ENCODE measurements at regions not wholly inside any gene's neighbourhood (a gene's known extent, or its start where the extent isn't known, plus 50 kb on each side); places are given as distances from the start of the nearest gene placed in this dataset.
"Not testable (repeated sequence)": the region's sequence is repeated elsewhere in the genome, so short reads cannot be mapped to it uniquely, and the experiment has no call there.

DNA sequence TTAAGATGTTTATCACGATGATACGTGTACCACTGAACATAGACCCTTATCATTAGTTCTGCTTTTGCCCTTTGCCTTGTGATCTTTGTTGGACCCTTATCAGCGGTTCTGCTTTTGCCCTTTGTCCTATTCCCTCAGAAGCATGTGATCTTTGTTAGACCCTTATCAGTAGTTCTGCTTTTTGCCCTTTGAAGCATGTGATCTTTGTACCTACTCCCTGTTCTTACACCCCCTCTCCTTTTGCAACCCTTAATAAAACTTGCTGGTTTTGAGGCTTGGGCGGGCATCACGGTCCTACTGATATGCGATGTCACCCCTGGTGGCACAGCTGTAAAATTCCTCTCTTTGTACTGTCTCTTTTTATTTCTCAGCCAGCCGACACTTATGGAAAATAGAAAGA, 117.0 kb downstream of the SDHAF3 start:
- H3K9me2 ChIP-seq (replicated peaks; ENCODE audit: insufficient read depth, low read length); H4K20me1 ChIP-seq (ENCODE audit: insufficient read depth, low read depth, low read length); H3K79me2 ChIP-seq (ENCODE audit: low read length); H3K36me3 ChIP-seq (ENCODE audit: insufficient read depth, low read length); H3K9ac ChIP-seq (ENCODE audit: low read length); DNase-seq; H2AFZ ChIP-seq (ENCODE audit: low read length); H3K4me1 ChIP-seq (ENCODE audit: low read length); H3K27me3 ChIP-seq (ENCODE audit: low read length); H3K4me2 ChIP-seq (ENCODE audit: low read depth, low read length, poor library complexity, severe bottlenecking); H3K4me3 ChIP-seq (ENCODE audit: low read length); H3K9me3 ChIP-seq (ENCODE audit: low read length); H3K27ac ChIP-seq (ENCODE audit: low read length): not testable (repeated sequence)

DNA sequence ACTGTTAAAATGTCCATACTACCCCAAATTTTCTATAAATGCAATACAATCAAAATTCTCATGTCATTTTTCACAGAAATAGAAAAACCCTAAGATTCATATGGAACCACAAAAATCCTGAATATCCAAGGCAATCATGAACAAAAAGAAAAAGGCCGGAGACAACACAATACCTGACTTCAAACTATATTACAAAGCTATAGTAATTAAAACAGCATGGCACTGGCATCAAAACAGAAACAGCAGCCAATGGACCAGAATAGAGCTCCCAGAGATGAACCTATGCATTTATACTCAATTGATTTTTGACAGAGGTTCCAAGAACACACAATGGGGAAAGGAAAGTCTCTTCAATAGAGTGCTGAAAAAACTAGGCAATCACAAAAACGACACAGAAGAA, 128.8 kb downstream of the SDHAF3 start:
- DNase-seq, result no peak
- H3K36me3 ChIP-seq (ENCODE audit: insufficient read depth, low read length), result no peaks in the 10 kb centered on the region
- H3K27ac ChIP-seq (ENCODE audit: low read length), result no peak overlapping the region
- H2AFZ ChIP-seq (ENCODE audit: low read length), result no peak overlapping the region
- H3K4me2 ChIP-seq (ENCODE audit: low read depth, low read length, poor library complexity, severe bottlenecking), result no peak overlapping the region
- H3K9ac ChIP-seq (ENCODE audit: low read length), result no peak overlapping the region
- peaks cover 4% of the 10 kb centered on the region for H3K4me1 ChIP-seq (ENCODE audit: low read length)
- no peak overlapping the region for H3K4me3 ChIP-seq (ENCODE audit: low read length)
- H3K27me3 ChIP-seq (ENCODE audit: low read length), result no peaks in the 10 kb centered on the region
- H4K20me1 ChIP-seq (ENCODE audit: insufficient read depth, low read depth, low read length), result no peaks in the 10 kb centered on the region
- no peaks in the 10 kb centered on the region for H3K9me2 ChIP-seq (replicated peaks; ENCODE audit: insufficient read depth, low read length)
- no peaks in the 10 kb centered on the region for H3K79me2 ChIP-seq (ENCODE audit: low read length)
- no peaks in the 10 kb centered on the region for H3K9me3 ChIP-seq (ENCODE audit: low read length)

DNA sequence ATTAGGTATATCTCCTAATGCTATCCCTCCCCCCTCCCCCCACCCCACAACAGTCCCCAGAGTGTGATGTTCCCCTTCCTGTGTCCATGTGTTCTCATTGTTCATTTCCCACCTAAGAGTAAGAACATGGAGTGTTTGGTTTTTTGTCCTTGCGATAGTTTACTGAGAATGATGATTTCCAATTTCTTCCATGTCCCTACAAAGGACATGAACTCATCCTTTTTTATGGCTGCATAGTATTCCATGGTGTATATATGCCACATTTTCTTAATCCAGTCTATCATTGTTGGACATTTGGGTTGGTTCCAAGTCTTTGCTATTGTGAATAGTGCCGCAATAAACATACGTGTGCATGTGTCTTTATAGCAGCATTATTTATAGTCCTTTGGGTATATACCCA, 140.7 kb downstream of the SDHAF3 start:
- H3K36me3 ChIP-seq (ENCODE audit: insufficient read depth, low read length), result not testable (repeated sequence)

DNA sequence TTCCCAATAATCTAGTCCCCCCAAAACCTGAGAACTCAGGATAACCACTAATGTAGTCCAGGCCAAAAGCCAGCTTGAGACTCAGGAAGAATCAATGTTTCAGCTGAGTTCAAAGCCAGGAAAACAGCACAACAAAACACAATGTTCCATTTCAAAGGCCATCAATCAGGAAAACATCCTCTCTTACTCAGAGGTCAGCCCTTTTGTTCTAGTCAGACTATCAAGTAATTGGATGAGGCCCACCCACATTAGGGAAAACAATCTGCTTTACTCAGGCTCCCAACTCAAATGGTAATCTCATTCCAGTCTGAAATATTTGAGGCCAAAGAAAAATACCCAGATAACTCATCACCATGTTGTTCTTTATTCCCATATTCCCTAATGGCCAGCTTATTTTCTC, 152.2 kb downstream of the SDHAF3 start:
- H3K9ac ChIP-seq (ENCODE audit: low read length), result no peak overlapping the region
- no peaks in the 10 kb centered on the region for H3K9me3 ChIP-seq (ENCODE audit: low read length)
- no peak overlapping the region for H3K4me2 ChIP-seq (ENCODE audit: low read depth, low read length, poor library complexity, severe bottlenecking)
- no peaks in the 10 kb centered on the region for H3K36me3 ChIP-seq (ENCODE audit: insufficient read depth, low read length)
- no peak for DNase-seq
- no peaks in the 10 kb centered on the region for H3K9me2 ChIP-seq (replicated peaks; ENCODE audit: insufficient read depth, low read length)
- no peak overlapping the region for H3K4me3 ChIP-seq (ENCODE audit: low read length)
- no peaks in the 10 kb centered on the region for H4K20me1 ChIP-seq (ENCODE audit: insufficient read depth, low read depth, low read length)
- no peak overlapping the region for H3K27ac ChIP-seq (ENCODE audit: low read length)
- H3K27me3 ChIP-seq (ENCODE audit: low read length), result no peaks in the 10 kb centered on the region
- H3K4me1 ChIP-seq (ENCODE audit: low read length), result no peaks in the 10 kb centered on the region
- no peaks in the 10 kb centered on the region for H3K79me2 ChIP-seq (ENCODE audit: low read length)
- no peak overlapping the region for H2AFZ ChIP-seq (ENCODE audit: low read length)

More for the DNA sequence above, 140.7 kb downstream of the SDHAF3 start:
- not testable (repeated sequence) for H3K79me2 ChIP-seq (ENCODE audit: low read length); H3K4me1 ChIP-seq (ENCODE audit: low read length); H3K9me3 ChIP-seq (ENCODE audit: low read length); H3K27me3 ChIP-seq (ENCODE audit: low read length); H2AFZ ChIP-seq (ENCODE audit: low read length); H3K27ac ChIP-seq (ENCODE audit: low read length); H4K20me1 ChIP-seq (ENCODE audit: insufficient read depth, low read depth, low read length); H3K9me2 ChIP-seq (replicated peaks; ENCODE audit: insufficient read depth, low read length); H3K9ac ChIP-seq (ENCODE audit: low read length); H3K4me3 ChIP-seq (ENCODE audit: low read length); DNase-seq; H3K4me2 ChIP-seq (ENCODE audit: low read depth, low read length, poor library complexity, severe bottlenecking)

DNA sequence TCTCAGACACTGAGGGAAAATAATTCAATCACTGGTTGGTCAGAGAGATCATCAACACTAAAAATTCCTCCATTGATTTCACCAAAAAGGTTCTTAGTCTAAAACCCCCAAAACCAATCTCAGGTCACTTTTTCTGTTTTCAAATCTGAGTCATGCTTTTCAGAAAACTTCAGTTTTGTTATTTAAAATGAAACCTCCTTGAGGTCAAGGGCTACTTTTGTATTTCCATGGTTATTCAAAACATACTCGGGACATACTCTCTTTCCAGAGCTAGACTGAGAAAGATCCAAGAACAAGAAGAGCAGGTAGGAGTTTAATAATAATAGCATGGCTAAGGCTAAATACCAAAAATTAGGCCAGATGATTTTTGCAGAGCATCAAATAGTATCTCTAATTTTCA, 152.8 kb downstream of the SDHAF3 start:
- no peak overlapping the region for H3K4me2 ChIP-seq (ENCODE audit: low read depth, low read length, poor library complexity, severe bottlenecking)
- no peaks in the 10 kb centered on the region for H3K36me3 ChIP-seq (ENCODE audit: insufficient read depth, low read length)
- no peaks in the 10 kb centered on the region for H4K20me1 ChIP-seq (ENCODE audit: insufficient read depth, low read depth, low read length)
- H3K4me1 ChIP-seq (ENCODE audit: low read length), result no peaks in the 10 kb centered on the region
- H3K9ac ChIP-seq (ENCODE audit: low read length), result no peak overlapping the region
- DNase-seq, result no peak
- no peaks in the 10 kb centered on the region for H3K9me2 ChIP-seq (replicated peaks; ENCODE audit: insufficient read depth, low read length)
- H3K79me2 ChIP-seq (ENCODE audit: low read length), result no peaks in the 10 kb centered on the region
- no peaks in the 10 kb centered on the region for H3K9me3 ChIP-seq (ENCODE audit: low read length)
- no peak overlapping the region for H2AFZ ChIP-seq (ENCODE audit: low read length)
- no peak overlapping the region for H3K4me3 ChIP-seq (ENCODE audit: low read length)
- H3K27ac ChIP-seq (ENCODE audit: low read length), result no peak overlapping the region
- no peaks in the 10 kb centered on the region for H3K27me3 ChIP-seq (ENCODE audit: low read length)

DNA sequence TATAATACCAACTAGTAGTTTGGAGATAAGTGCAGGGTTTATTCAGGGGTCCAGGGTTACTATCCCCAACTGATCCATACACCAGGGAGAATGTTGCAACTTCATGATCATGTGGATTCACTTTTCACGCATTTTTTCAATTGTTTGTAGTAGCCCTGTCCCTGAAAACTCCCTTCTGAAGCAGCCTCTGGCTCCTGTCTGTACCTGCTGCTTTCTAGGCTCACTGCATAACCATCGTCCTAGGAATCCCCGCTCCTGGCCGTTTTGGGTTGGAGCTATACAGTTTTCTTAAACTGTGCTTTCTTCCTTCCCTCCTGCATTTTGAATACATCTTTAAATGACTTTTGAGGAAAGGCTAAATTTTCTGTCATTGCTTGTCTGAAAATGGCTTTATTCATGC, 154.1 kb downstream of the SDHAF3 start:
- Histone ChIP-seq H3K27me3 (ENCODE audit: low read length) (no peaks in the 10 kb centered on the region), H3K9ac (ENCODE audit: low read length) (no peak overlapping the region), H3K9me3 (ENCODE audit: low read length) (no peaks in the 10 kb centered on the region), H3K27ac (ENCODE audit: low read length) (no peak overlapping the region), H2AFZ (ENCODE audit: low read length) (no peak overlapping the region), H3K79me2 (ENCODE audit: low read length) (no peaks in the 10 kb centered on the region), H3K4me2 (ENCODE audit: low read depth, low read length, poor library complexity, severe bottlenecking) (no peak overlapping the region), H3K4me3 (ENCODE audit: low read length) (no peak overlapping the region), H3K36me3 (ENCODE audit: insufficient read depth, low read length) (no peaks in the 10 kb centered on the region), H3K4me1 (ENCODE audit: low read length) (no peaks in the 10 kb centered on the region), H3K9me2 (replicated peaks; ENCODE audit: insufficient read depth, low read length) (no peaks in the 10 kb centered on the region), H4K20me1 (ENCODE audit: insufficient read depth, low read depth, low read length) (no peaks in the 10 kb centered on the region)
- DNase-seq, result no peak

DNA sequence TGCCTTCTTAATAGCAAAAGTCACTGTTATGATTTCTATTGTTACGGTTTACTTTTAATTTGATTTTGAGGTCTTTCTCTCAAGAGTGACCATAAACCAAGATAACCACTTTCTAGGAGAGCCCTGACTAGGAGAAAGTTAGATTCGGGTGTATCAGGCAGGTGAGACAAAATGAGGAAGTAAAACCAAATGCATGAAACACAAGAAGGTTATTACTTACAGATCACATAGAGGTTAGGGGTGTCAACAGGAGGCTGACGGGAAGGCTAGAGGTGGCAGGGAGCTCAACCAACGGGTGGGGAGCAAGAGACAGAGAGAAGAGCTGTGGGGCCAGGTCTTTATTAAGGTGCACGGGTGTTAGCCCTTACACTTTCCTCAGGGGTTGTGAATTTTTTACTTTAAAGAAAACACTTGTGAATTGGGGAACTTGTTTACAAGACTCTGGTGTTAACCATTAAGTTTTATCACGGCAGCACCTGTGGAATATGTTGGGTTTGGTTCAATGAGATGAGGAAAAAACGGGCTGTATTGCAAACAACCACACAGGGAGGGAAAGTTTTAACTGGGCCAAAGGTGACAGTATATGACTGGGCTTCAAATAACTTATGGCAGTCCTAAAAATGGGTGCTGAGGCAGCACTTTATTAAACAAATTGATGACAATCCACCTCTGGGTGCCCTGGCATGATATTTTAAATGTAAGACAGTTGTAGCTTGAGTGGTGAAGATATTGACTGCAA, 154.9 kb downstream of the SDHAF3 start:
- Histone ChIP-seq H3K27me3 (ENCODE audit: low read length) (no peaks in the 10 kb centered on the region), H3K4me2 (ENCODE audit: low read depth, low read length, poor library complexity, severe bottlenecking) (no peak overlapping the region), H2AFZ (ENCODE audit: low read length) (no peak overlapping the region), H3K9ac (ENCODE audit: low read length) (no peak overlapping the region), H3K9me3 (ENCODE audit: low read length) (no peaks in the 10 kb centered on the region), H4K20me1 (ENCODE audit: insufficient read depth, low read depth, low read length) (no peaks in the 10 kb centered on the region), H3K4me1 (ENCODE audit: low read length) (no peaks in the 10 kb centered on the region), H3K36me3 (ENCODE audit: insufficient read depth, low read length) (no peaks in the 10 kb centered on the region), H3K27ac (ENCODE audit: low read length) (no peak overlapping the region), H3K4me3 (ENCODE audit: low read length) (no peak overlapping the region), H3K79me2 (ENCODE audit: low read length) (no peaks in the 10 kb centered on the region), H3K9me2 (replicated peaks; ENCODE audit: insufficient read depth, low read length) (no peaks in the 10 kb centered on the region)
- DNase-seq, result peak; percentile 47

DNA sequence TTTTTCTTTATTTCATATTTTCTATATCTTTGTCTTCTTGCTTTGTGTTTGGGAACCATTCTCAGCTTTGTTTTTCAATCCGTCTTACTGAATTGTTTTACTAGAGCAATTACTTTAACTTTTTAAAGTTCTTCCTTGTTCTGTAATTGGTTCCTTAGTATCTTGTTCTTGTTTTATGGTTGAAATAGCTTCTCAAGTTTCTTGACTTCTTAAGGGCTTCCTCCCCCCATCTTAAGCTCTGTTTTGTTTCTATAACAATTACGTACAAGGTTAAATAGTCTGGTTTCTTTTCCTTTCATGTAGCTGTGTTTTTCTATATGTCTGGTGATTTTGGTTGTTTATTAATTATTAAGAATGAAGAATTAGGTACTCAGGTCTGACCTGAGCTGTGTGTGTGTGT, 158.0 kb downstream of the SDHAF3 start:
- no peak for DNase-seq
- Histone ChIP-seq H3K4me2 (ENCODE audit: low read depth, low read length, poor library complexity, severe bottlenecking) (no peak overlapping the region), H3K4me1 (ENCODE audit: low read length) (no peaks in the 10 kb centered on the region), H3K9ac (ENCODE audit: low read length) (no peak overlapping the region), H3K9me3 (ENCODE audit: low read length) (no peaks in the 10 kb centered on the region), H3K36me3 (ENCODE audit: insufficient read depth, low read length) (no peaks in the 10 kb centered on the region), H3K27ac (ENCODE audit: low read length) (no peak overlapping the region), H3K9me2 (replicated peaks; ENCODE audit: insufficient read depth, low read length) (no peaks in the 10 kb centered on the region), H4K20me1 (ENCODE audit: insufficient read depth, low read depth, low read length) (no peaks in the 10 kb centered on the region), H2AFZ (ENCODE audit: low read length) (no peak overlapping the region), H3K79me2 (ENCODE audit: low read length) (no peaks in the 10 kb centered on the region), H3K4me3 (ENCODE audit: low read length) (no peak overlapping the region), H3K27me3 (ENCODE audit: low read length) (no peaks in the 10 kb centered on the region)

DNA sequence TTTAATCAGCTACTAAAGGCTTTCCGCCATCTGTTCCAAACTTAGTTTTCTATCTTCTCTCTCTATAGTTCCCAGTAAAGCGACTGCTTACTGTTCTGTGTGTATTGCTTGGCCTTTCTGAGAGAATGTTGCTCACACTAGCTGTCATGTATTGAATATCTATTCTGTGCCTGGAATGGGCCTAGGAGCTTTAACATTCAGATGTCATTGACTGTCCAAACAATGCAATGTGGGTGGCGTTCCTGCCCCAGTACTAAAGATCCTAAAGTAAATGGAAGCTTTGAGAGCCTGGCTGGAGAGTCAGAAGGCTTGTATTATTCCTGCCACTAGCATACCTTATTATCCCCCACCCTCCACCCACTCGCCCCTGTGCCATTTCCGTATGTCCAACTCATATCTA, 163.5 kb downstream of the SDHAF3 start:
- no peak overlapping the region for H3K27ac ChIP-seq (ENCODE audit: low read length)
- H3K9me3 ChIP-seq (ENCODE audit: low read length), result no peaks in the 10 kb centered on the region
- no peak overlapping the region for H2AFZ ChIP-seq (ENCODE audit: low read length)
- H3K4me3 ChIP-seq (ENCODE audit: low read length), result no peak overlapping the region
- H3K79me2 ChIP-seq (ENCODE audit: low read length), result no peaks in the 10 kb centered on the region
- H3K9me2 ChIP-seq (replicated peaks; ENCODE audit: insufficient read depth, low read length), result no peaks in the 10 kb centered on the region
- DNase-seq, result no peak
- H3K4me2 ChIP-seq (ENCODE audit: low read depth, low read length, poor library complexity, severe bottlenecking), result no peak overlapping the region
- H3K27me3 ChIP-seq (ENCODE audit: low read length), result no peaks in the 10 kb centered on the region
- H3K36me3 ChIP-seq (ENCODE audit: insufficient read depth, low read length), result no peaks in the 10 kb centered on the region
- no peaks in the 10 kb centered on the region for H3K4me1 ChIP-seq (ENCODE audit: low read length)
- no peaks in the 10 kb centered on the region for H4K20me1 ChIP-seq (ENCODE audit: insufficient read depth, low read depth, low read length)
- H3K9ac ChIP-seq (ENCODE audit: low read length), result no peak overlapping the region
